GM18868 (cell line): ENCODE measurements at regions not wholly inside any gene's neighbourhood (a gene's known extent, or its start where the extent isn't known, plus 50 kb on each side); places are given as distances from the start of the nearest gene placed in this dataset.
A peak's percentile ranks its signal among the peaks of the same experiment; 100 is the strongest.

Experiments
- ATAC-seq: cut with Tn5 transposase; IDR thresholded peaks from one replicate; pipeline ENCODE4 v1.9.1; 2021; ENCODE audit warnings: mild to moderate bottlenecking, moderate library complexity; ENCODE audit not compliant: unreplicated experiment

GRCh38 chr5:142435410-142436115 lies 110.7 kb upstream of the SPRY4 start:
- ATAC-seq, result no peak

GRCh38 chr5:142434322-142434612 lies 109.4 kb upstream of the SPRY4 start:
- ATAC-seq, result no peak

GRCh38 chr5:142433526-142434321 lies 108.9 kb upstream of the SPRY4 start:
- no peak for ATAC-seq

- ATAC-seq, result peak; percentile 53
Measured at GRCh38 chr5:142432961-142433360, 108.1 kb upstream of the SPRY4 start.

- ATAC-seq, result peak; percentile 76
Measured at GRCh38 chr5:142432369-142432863, 107.6 kb upstream of the SPRY4 start.

GRCh38 chr5:142428773-142429473 lies 104.1 kb upstream of the SPRY4 start:
- no peak for ATAC-seq

- ATAC-seq, result no peak
Measured at GRCh38 chr5:142428036-142428772, 103.4 kb upstream of the SPRY4 start.

- no peak for ATAC-seq
Measured at GRCh38 chr5:142427529-142427928, 102.7 kb upstream of the SPRY4 start.

GRCh38 chr5:142427015-142427364 lies 102.2 kb upstream of the SPRY4 start:
- no peak for ATAC-seq

GRCh38 chr5:142426129-142427014 lies 101.6 kb upstream of the SPRY4 start:
- ATAC-seq, result no peak

- no peak for ATAC-seq
Measured at GRCh38 chr5:142425286-142426065, 100.7 kb upstream of the SPRY4 start.

GRCh38 chr5:142422429-142422828 lies 97.6 kb upstream of the SPRY4 start:
- no peak for ATAC-seq

- ATAC-seq, result no peak
Measured at GRCh38 chr5:142421621-142422397, 97.0 kb upstream of the SPRY4 start.

- ATAC-seq, result no peak
Measured at GRCh38 chr5:142421228-142421617, 96.4 kb upstream of the SPRY4 start.

GRCh38 chr5:142420561-142421227 lies 95.9 kb upstream of the SPRY4 start:
- no peak for ATAC-seq

GRCh38 chr5:142412581-142412980 lies 87.8 kb upstream of the SPRY4 start:
- ATAC-seq, result no peak

GRCh38 chr5:142411656-142412425 lies 87.0 kb upstream of the SPRY4 start:
- ATAC-seq, result no peak
